Astrocyte (in vitro differentiated cells and primary cell): ENCODE measurements at regions not wholly inside any gene's neighbourhood (a gene's known extent, or its start where the extent isn't known, plus 50 kb on each side); places are given as distances from the start of the nearest gene placed in this dataset.

Experiments used
- CTCF ChIP-seq: IDR thresholded peaks from 2 replicates; pipeline ENCODE4 v1.5.1; 2011; ENCODE audit warnings: low read depth, mild to moderate bottlenecking, inconsistent platforms, low read length, moderate library complexity; ENCODE audit not compliant: insufficient read depth
- EZH2 ChIP-seq: IDR thresholded peaks from 2 replicates; pipeline ENCODE4 v1.6.1; 2012; ENCODE audit warnings: mild to moderate bottlenecking, low read length, inconsistent platforms; ENCODE audit not compliant: insufficient read depth

GRCh38 chr5:124552526-124552925 is 193.9 kb downstream of the ZNF608 start:
- TF ChIP-seq CTCF (no peak), EZH2 (no peak)
